NOMO-1 treated with DMSO at 0.1 percent for 48 hours (cell line): ENCODE measurements at regions not wholly inside any gene's neighbourhood (a gene's known extent, or its start where the extent isn't known, plus 50 kb on each side); places are given as distances from the start of the nearest gene placed in this dataset.

Experiments
- DNase-seq: peaks from one replicate; lab custom pipeline; 2025; ENCODE audit not compliant: unreplicated experiment; lab: John Stamatoyannopoulos, UW

- no peak for DNase-seq
These were observed 364.5 kb downstream of the MID1IP1 start for GRCh38 chrX:39165773-39166172.

GRCh38 chrX:39167791-39168190 is 366.5 kb downstream of the MID1IP1 start:
- no peak for DNase-seq

GRCh38 chrX:39168609-39169008 is 367.4 kb downstream of the MID1IP1 start:
- no peak for DNase-seq

- DNase-seq: no peak
These were observed 368.7 kb downstream of the MID1IP1 start for GRCh38 chrX:39169976-39170375.

GRCh38 chrX:39170464-39170863 is 369.2 kb downstream of the MID1IP1 start:
- no peak for DNase-seq

- no peak for DNase-seq
These were observed 370.4 kb downstream of the MID1IP1 start for GRCh38 chrX:39171686-39172085.

GRCh38 chrX:39174241-39174771 is 373.0 kb downstream of the MID1IP1 start:
- no peak for DNase-seq

- peak; percentile 19 for DNase-seq
These were observed 373.6 kb downstream of the MID1IP1 start for GRCh38 chrX:39174772-39175417.

- DNase-seq: no peak
These were observed 374.3 kb downstream of the MID1IP1 start for GRCh38 chrX:39175418-39176057.

GRCh38 chrX:39176105-39176504 is 374.8 kb downstream of the MID1IP1 start:
- DNase-seq: no peak

GRCh38 chrX:39189431-39189830 is 388.2 kb downstream of the MID1IP1 start:
- no peak for DNase-seq

GRCh38 chrX:39194673-39195072 is 393.4 kb downstream of the MID1IP1 start:
- no peak for DNase-seq

GRCh38 chrX:39195156-39195555 is 393.9 kb downstream of the MID1IP1 start:
- DNase-seq: no peak

- DNase-seq: peak; percentile 76
These were observed 395.2 kb downstream of the MID1IP1 start for GRCh38 chrX:39196192-39197102.

GRCh38 chrX:39199429-39199828 is 398.2 kb downstream of the MID1IP1 start:
- peak; percentile 11 for DNase-seq

GRCh38 chrX:39201305-39201990 is 400.2 kb downstream of the MID1IP1 start:
- no peak for DNase-seq

- DNase-seq: no peak
These were observed 401.4 kb downstream of the MID1IP1 start for GRCh38 chrX:39202641-39203040.

GRCh38 chrX:39203427-39203826 is 402.2 kb downstream of the MID1IP1 start:
- DNase-seq: no peak

GRCh38 chrX:39204353-39204752 is 403.1 kb downstream of the MID1IP1 start:
- no peak for DNase-seq

GRCh38 chrX:39204945-39205344 is 403.7 kb downstream of the MID1IP1 start:
- DNase-seq: no peak

GRCh38 chrX:39205467-39205866 is 404.2 kb downstream of the MID1IP1 start:
- no peak for DNase-seq
